SK-N-SH (cell line): ENCODE measurements at regions not wholly inside any gene's neighbourhood (a gene's known extent, or its start where the extent isn't known, plus 50 kb on each side); places are given as distances from the start of the nearest gene placed in this dataset.

Source experiments
- CTCF ChIP-seq: fragments of 200-600 bp; sonication (generic); IDR thresholded peaks from 2 replicates; pipeline ENCODE4 v1.6.1; 2017; ENCODE audit warnings: antibody characterized with exemption, mild to moderate bottlenecking, moderate library complexity
- MAX ChIP-seq: IDR thresholded peaks from 2 replicates; pipeline ENCODE4 v1.4.0; 2012; ENCODE audit warnings: low read depth
- MXI1 ChIP-seq: IDR thresholded peaks from 2 replicates; pipeline ENCODE4 v1.6.1; 2012; ENCODE audit warnings: mild to moderate bottlenecking, low read depth, low read length, improper control_type of control experiment
- POLR2AphosphoS5 ChIP-seq: IDR thresholded peaks from 2 replicates; pipeline ENCODE4 v1.6.1; 2012; ENCODE audit warnings: low read depth, low read length
- TAF1 ChIP-seq: IDR thresholded peaks from 2 replicates; pipeline ENCODE4 v1.6.1; 2012; ENCODE audit warnings: low read depth, mild to moderate bottlenecking, low read length, moderate library complexity, borderline replicate concordance
- USF1 ChIP-seq: IDR thresholded peaks from 2 replicates; pipeline ENCODE4 v1.4.0; 2012; ENCODE audit warnings: low read depth, borderline replicate concordance
- USF2 ChIP-seq: fragments of 150-350 bp; IDR thresholded peaks from 2 replicates; pipeline ENCODE4 v1.6.1; 2017; ENCODE audit warnings: antibody characterized with exemption, low read length, low read depth, borderline replicate concordance
- YY1 ChIP-seq: IDR thresholded peaks from 2 replicates; pipeline ENCODE4 v1.4.0; 2012; ENCODE audit warnings: low read depth, mild to moderate bottlenecking
- ZBTB33 ChIP-seq: IDR thresholded peaks from 2 replicates; pipeline ENCODE4 v1.4.0; 2012; ENCODE audit warnings: low read depth, borderline replicate concordance

DNA sequence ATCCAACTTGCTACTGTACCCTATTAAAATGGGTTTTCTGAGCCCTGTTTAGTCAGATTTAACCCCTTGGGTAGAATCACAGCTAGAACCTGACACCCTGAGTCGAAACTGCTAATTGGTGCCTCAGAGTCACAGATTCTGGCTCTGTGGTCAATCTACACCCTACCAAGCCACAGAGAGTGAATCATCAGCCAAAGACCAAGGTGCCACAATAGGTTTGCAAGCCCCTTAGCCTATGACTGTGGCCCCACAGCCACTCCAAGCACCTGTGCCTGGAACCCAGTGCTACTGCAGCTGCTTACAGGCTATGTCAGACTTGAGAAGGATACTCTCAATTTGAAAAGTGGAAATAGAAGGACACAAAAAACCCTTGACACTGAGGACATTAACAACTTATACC lies 202.8 kb upstream of the KCND2 start:
- TF ChIP-seq MAX: no peak
- TF ChIP-seq CTCF: no peak
- no peak for TF ChIP-seq TAF1
- TF ChIP-seq USF1: no peak
- TF ChIP-seq YY1: no peak
- TF ChIP-seq MXI1: no peak
- no peak for TF ChIP-seq USF2
- no peak for TF ChIP-seq ZBTB33
- no peak for TF ChIP-seq POLR2AphosphoS5
